GM12874 (cell line): ENCODE measurements at regions not wholly inside any gene's neighbourhood (a gene's known extent, or its start where the extent isn't known, plus 50 kb on each side); places are given as distances from the start of the nearest gene placed in this dataset.

ENCODE experiments used
- TF ChIP-seq, protein P1 (sequence below): IDR thresholded peaks from 2 replicates; pipeline ENCODE4 v1.5.1; 2011; ENCODE audit warnings: low read depth, mild to moderate bottlenecking, control low read depth, low read length, moderate library complexity; ENCODE audit not compliant: insufficient read depth

DNA sequence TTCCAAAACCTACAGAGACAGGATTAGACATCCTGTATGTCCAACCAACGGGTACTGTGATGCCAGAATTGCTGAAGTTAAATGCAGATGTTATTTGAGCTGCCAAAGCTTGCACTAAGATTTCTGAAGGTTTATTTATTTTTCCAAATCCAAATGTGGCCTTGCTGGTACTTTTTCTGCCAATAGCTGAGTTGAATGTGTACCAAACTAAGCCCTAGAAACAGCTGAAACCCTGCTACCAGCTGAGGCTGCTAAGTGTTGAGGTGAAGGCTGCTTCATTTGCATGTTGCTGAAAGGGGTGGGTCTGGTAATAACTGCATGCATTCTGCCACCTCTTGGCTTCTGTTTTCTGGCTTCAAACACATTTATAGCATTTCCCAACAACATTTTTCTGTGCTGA is 366.5 kb downstream of the FAT4 start:
- TF ChIP-seq, protein P1, sequence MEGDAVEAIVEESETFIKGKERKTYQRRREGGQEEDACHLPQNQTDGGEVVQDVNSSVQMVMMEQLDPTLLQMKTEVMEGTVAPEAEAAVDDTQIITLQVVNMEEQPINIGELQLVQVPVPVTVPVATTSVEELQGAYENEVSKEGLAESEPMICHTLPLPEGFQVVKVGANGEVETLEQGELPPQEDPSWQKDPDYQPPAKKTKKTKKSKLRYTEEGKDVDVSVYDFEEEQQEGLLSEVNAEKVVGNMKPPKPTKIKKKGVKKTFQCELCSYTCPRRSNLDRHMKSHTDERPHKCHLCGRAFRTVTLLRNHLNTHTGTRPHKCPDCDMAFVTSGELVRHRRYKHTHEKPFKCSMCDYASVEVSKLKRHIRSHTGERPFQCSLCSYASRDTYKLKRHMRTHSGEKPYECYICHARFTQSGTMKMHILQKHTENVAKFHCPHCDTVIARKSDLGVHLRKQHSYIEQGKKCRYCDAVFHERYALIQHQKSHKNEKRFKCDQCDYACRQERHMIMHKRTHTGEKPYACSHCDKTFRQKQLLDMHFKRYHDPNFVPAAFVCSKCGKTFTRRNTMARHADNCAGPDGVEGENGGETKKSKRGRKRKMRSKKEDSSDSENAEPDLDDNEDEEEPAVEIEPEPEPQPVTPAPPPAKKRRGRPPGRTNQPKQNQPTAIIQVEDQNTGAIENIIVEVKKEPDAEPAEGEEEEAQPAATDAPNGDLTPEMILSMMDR, result no peak

DNA sequence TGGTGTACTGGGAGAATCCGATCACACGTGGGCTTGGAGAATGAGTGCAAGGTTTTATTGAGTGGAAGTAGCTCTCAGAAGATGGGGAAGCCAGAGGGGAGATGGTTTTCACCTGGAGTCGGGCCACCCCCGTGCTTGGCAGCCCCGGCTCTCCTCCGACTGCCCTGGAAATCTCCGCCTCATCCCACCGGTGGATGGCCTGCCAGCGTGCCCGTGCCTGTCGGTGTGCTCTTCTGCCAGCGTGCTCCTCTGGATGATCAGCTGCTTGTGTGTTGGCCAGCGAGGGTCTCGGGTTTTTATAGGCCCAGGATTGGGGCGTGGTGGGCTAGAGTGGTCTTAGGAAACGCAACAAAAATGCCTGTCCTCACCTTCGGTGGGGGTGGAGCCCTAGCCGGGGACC is 368.0 kb downstream of the FAT4 start:
- TF ChIP-seq, protein P1, result no peak

DNA sequence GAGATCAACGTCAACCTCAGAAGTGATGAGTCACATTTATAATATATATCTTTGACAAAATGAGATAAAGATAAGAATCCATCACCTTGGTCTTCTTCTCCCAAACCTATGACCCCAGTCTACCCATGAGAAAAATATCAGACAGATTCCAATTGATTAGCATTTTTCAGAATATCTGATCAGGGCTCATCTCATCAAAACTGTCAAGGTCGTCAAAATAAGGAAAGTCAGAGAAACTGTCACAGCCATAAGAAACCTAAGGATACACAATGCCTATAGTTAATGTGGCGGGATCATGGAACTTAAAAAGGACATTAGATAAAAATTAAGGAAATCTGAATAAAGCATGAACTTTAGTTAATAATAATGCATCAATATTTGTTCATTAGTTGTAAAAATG is 374.1 kb downstream of the FAT4 start:
- TF ChIP-seq, protein P1, result no peak

DNA sequence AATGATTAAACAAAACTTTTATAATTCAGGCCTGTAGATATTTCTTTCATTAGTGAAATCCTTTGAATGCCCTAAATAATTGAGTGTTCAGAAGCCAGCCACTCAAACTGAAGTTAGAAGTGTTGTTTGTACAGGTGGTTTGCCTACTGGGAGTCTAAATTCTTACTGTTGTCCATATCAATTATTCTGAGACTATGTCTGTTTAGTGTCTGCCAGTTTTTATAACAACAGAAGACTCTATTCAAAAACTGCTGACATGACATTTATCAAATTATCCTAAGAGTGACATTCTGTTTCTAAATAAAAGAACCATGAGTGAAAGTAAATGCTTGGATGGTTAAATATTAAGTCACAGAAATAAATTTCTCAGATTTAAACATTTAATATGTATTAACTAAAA is 375.1 kb downstream of the FAT4 start:
- TF ChIP-seq, protein P1, result no peak

GRCh38 chr4:125693228-125693627 is 378.5 kb downstream of the FAT4 start:
- TF ChIP-seq, protein P1, result no peak

DNA sequence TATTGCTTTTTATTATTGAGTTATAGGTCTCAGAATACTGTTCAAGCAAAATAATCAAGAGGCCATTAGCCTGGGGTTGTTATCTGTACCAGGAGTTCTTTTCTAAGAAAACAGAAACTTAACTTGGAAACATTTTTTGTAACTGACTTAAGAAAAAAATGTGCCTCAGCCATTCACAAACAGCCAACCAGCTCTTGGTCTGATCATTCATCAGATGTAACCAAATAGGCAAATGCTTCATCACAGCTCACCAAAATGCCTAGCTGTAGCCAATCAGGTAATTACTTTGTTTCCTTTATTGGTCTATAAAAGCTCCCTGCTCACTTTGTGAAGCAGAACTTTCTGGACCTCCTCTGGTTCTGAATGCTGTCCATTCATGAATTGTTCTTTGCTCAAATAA is 387.7 kb downstream of the FAT4 start:
- TF ChIP-seq, protein P1, result no peak

GRCh38 chr4:125703443-125703842 is 388.7 kb downstream of the FAT4 start:
- TF ChIP-seq, protein P1, result no peak

- TF ChIP-seq, protein P1, result no peak
Observed at GRCh38 chr4:125704726-125705125, 390.0 kb downstream of the FAT4 start.
